H7 (cell line): ENCODE measurements at regions not wholly inside any gene's neighbourhood (a gene's known extent, or its start where the extent isn't known, plus 50 kb on each side); places are given as distances from the start of the nearest gene placed in this dataset.

Experiments used
- DNase-seq: peaks from one replicate; pipeline ENCODE4 v3.0.0; 2012
- H3K27me3 ChIP-seq: 2 replicates; pipeline ENCODE4 v1.6.0; 2011; ENCODE audit warnings: mild to moderate bottlenecking, low read length; ENCODE audit not compliant: control insufficient read depth, insufficient read depth
- H3K36me3 ChIP-seq: replicated peaks from 2 replicates; pipeline ENCODE4 v1.5.1; 2011; ENCODE audit warnings: low read length; ENCODE audit not compliant: control insufficient read depth, insufficient read depth
- H3K4me3 ChIP-seq: 2 replicates; pipeline ENCODE4 v1.5.1; 2011; ENCODE audit warnings: low read depth, mild to moderate bottlenecking, control low read depth, low read length, moderate library complexity; ENCODE audit not compliant: insufficient read depth

GRCh38 chr4:165600959-165601683 is 222.3 kb downstream of the CPE start:
- Histone ChIP-seq H3K4me3 (no peak overlapping the region), H3K27me3 (no peaks in the 10 kb centered on the region; the same call in 1 of the 2 replicates), H3K36me3 (no peaks in the 10 kb centered on the region)
- DNase-seq: no peak

GRCh38 chr4:165602621-165603020 is 223.8 kb downstream of the CPE start:
- no peaks in the 10 kb centered on the region for H3K27me3 ChIP-seq
- no peak overlapping the region for H3K4me3 ChIP-seq
- no peak for DNase-seq
- no peaks in the 10 kb centered on the region for H3K36me3 ChIP-seq

- H3K27me3 ChIP-seq: no peaks in the 10 kb centered on the region
- no peak for DNase-seq
- no peaks in the 10 kb centered on the region for H3K36me3 ChIP-seq
- no peak overlapping the region for H3K4me3 ChIP-seq
Observed at GRCh38 chr4:165604181-165604580, 225.4 kb downstream of the CPE start.

GRCh38 chr4:165605811-165606210 is 227.0 kb downstream of the CPE start:
- DNase-seq: no peak
- Histone ChIP-seq H3K4me3 (no peak overlapping the region), H3K27me3 (no peaks in the 10 kb centered on the region), H3K36me3 (no peaks in the 10 kb centered on the region)

GRCh38 chr4:165606465-165607205 is 227.8 kb downstream of the CPE start:
- no peaks in the 10 kb centered on the region for H3K36me3 ChIP-seq
- DNase-seq: no peak
- H3K4me3 ChIP-seq: no peak overlapping the region
- H3K27me3 ChIP-seq: no peaks in the 10 kb centered on the region

GRCh38 chr4:165609653-165610052 is 230.8 kb downstream of the CPE start:
- DNase-seq: peak; percentile 2
- Histone ChIP-seq H3K27me3 (no peaks in the 10 kb centered on the region), H3K36me3 (no peaks in the 10 kb centered on the region), H3K4me3 (no peak overlapping the region)

GRCh38 chr4:165610679-165611437 is 232.1 kb downstream of the CPE start:
- Histone ChIP-seq H3K27me3 (no peaks in the 10 kb centered on the region), H3K4me3 (no peak overlapping the region), H3K36me3 (no peaks in the 10 kb centered on the region)
- no peak for DNase-seq

- DNase-seq: peak; percentile 2
- no peaks in the 10 kb centered on the region for H3K27me3 ChIP-seq
- H3K4me3 ChIP-seq: no peak overlapping the region
- no peaks in the 10 kb centered on the region for H3K36me3 ChIP-seq
Observed at GRCh38 chr4:165612936-165613335, 234.1 kb downstream of the CPE start.

GRCh38 chr4:165613581-165613980 is 234.8 kb downstream of the CPE start:
- no peak for DNase-seq

GRCh38 chr4:165620913-165621312 is 242.1 kb downstream of the CPE start:
- Histone ChIP-seq H3K27me3 (no peaks in the 10 kb centered on the region), H3K36me3 (no peaks in the 10 kb centered on the region), H3K4me3 (no peak overlapping the region)
- DNase-seq: no peak

More at GRCh38 chr4:165613581-165613980, 234.8 kb downstream of the CPE start:
- Histone ChIP-seq H3K4me3 (no peak overlapping the region), H3K36me3 (no peaks in the 10 kb centered on the region), H3K27me3 (no peaks in the 10 kb centered on the region)

GRCh38 chr4:165621983-165622382 is 243.2 kb downstream of the CPE start:
- Histone ChIP-seq H3K36me3 (no peaks in the 10 kb centered on the region), H3K27me3 (no peaks in the 10 kb centered on the region), H3K4me3 (no peak overlapping the region)
- DNase-seq: no peak

GRCh38 chr4:165625281-165625680 is 246.5 kb downstream of the CPE start:
- Histone ChIP-seq H3K4me3 (no peak overlapping the region), H3K27me3 (no peaks in the 10 kb centered on the region), H3K36me3 (no peaks in the 10 kb centered on the region)
- no peak for DNase-seq

- Histone ChIP-seq H3K36me3 (no peaks in the 10 kb centered on the region), H3K27me3 (no peaks in the 10 kb centered on the region), H3K4me3 (no peak overlapping the region)
- DNase-seq: no peak
Observed at GRCh38 chr4:165626316-165626715, 246.7 kb upstream of the TLL1 start.

- Histone ChIP-seq H3K27me3 (no peaks in the 10 kb centered on the region), H3K36me3 (no peaks in the 10 kb centered on the region), H3K4me3 (no peak overlapping the region)
- DNase-seq: no peak
Observed at GRCh38 chr4:165627128-165627527, 245.9 kb upstream of the TLL1 start.

- DNase-seq: no peak
- Histone ChIP-seq H3K27me3 (no peaks in the 10 kb centered on the region), H3K4me3 (no peak overlapping the region), H3K36me3 (no peaks in the 10 kb centered on the region)
Observed at GRCh38 chr4:165627548-165627947, 245.5 kb upstream of the TLL1 start.
